ENCODE measurements at regions not wholly inside any gene's neighbourhood (a gene's known extent, or its start where the extent isn't known, plus 50 kb on each side); places are given as distances from the start of the nearest gene placed in this dataset.

- no peak for DNase-seq (ENCODE audit: low read depth)
Measured at GRCh38 chr2:136243638-136244535, 125.9 kb upstream of the CXCR4 start.

- peak; percentile 36 for DNase-seq (ENCODE audit: low read depth)
Measured at GRCh38 chr2:136242687-136243277, 124.8 kb upstream of the CXCR4 start.

GRCh38 chr2:136242100-136242499 is 124.2 kb upstream of the CXCR4 start:
- no peak for DNase-seq (ENCODE audit: low read depth)

- no peak for DNase-seq (ENCODE audit: low read depth)
Measured at GRCh38 chr2:136239079-136239685, 121.2 kb upstream of the CXCR4 start.

GRCh38 chr2:136238286-136239078 is 120.5 kb upstream of the CXCR4 start:
- DNase-seq (ENCODE audit: low read depth), result peak; percentile 15

GRCh38 chr2:136236019-136236418 is 118.1 kb upstream of the CXCR4 start:
- DNase-seq (ENCODE audit: low read depth), result no peak

GRCh38 chr2:136235546-136235945 is 117.6 kb upstream of the CXCR4 start:
- no peak for DNase-seq (ENCODE audit: low read depth)

- no peak for DNase-seq (ENCODE audit: low read depth)
Measured at GRCh38 chr2:136234261-136234660, 116.3 kb upstream of the CXCR4 start.

DNA sequence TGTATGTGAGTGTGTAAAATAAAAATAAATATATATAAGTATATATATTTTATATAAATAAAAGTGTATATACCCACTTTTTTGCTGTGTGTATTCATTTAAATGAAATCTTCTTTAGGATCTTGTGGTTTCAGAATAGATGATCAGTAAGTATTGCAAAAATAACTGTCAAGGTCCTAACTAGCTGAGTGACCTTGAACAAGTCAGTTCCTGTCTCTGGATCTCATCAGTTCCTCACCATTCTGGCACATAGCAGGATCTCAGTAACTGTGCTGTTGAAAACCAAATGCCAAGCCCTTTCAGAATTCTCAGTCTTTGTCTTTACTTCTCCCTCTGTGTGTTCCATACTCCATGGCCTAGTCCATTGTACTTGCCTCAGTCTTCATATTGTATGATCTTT is 115.3 kb upstream of the CXCR4 start:
- no peak for DNase-seq (ENCODE audit: low read depth)

GRCh38 chr2:136232456-136233172 is 114.7 kb upstream of the CXCR4 start:
- no peak for DNase-seq (ENCODE audit: low read depth)

DNA sequence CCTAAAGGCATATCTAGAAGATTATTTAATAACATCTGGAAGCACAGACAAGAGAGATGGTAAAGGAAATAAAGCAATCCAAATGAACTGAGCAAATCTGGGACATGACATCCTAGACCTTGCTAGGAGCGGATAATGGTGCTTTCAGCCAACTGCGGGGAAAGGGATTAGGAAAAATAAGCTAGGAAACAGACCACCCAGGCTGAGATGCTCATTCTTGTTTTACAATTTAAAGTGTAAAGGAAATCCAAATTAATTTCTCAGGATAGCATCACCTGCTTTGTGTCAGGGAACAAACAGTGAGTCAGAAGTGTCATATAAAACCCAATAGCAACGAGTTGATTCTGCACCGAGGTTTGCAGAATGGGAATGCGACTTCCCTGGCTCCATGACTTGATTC is 112.5 kb upstream of the CXCR4 start:
- DNase-seq (ENCODE audit: low read depth), result no peak

DNA sequence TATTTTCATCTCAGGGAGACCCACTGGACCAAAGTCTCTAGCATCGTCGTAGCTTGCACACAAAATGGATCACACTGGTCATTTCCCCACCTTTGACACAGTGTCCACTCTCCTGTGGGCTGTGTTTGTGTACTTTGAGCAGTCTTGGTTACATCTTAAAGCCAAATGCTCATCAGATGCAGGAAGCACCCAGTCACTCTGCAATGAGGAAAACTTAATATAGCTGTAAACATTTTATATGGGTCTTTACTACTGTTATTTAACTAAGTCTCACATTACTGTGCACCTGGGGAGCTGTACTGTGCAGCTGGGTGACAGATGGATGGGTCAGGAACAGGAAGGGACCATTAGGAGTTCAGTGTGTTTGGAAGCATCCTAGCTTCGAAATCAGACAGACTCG is 109.0 kb upstream of the CXCR4 start:
- no peak for DNase-seq (ENCODE audit: low read depth)

DNA sequence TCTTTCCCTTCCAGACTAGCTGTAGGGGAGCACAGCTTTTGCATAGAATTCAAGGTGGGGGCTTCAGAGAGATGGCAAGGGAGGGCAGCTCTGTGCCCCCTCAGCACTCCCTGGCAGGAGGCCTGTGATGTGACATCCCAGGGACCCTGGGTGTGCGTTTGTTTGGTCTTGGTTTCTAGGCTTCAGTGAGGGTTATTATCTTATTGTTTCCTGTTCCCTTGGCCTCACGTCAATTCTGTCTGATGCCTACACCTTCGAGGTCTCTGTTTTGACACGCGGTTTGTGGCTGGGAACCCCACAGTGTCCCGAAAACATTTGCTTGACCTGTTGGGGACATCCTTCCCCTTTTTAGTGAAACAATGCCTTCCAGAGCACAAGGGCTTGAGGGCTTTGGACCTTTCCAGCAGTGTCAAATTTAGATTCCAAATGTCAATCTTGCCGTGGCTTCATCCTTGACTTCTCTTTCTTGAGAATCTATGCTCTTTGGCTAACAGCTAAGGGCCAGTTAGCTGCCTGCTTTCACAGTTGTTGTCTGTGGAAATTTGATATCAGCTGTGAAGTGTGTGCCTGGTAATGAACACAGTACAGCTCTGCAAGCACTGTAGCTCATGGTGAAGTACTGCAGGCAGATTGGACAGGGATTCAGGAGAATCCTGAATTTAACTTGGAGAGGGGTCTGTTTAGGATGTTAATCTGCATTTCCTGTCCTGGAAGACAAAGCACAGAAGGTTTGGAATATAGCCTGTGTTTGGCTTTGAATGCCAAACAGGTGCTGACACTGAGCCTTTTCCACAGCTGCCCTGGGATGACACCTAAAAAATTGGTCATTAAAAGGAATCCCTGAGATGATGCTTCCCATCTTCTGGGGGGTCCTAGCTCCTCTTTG is 108.2 kb upstream of the CXCR4 start:
- DNase-seq (ENCODE audit: low read depth), result no peak

DNA sequence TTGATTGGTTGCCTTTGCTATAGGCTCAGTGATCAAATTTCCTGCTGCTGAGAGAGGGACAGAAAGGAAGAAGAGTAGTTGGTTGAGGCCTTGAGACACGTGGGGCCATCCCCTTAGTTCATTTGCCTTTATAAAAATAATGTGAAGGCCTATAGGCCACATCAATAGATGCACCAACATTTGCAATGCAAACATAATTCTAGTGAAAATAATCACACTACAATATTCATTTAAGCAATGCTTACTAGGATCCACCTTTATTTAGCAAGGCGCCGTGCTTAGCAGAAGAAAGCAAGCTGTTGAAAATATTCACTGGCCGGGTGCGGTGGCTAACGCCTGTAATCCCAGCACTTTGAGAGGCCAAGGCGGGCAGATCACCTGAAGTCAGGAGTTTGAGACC is 105.3 kb upstream of the CXCR4 start:
- no peak for DNase-seq (ENCODE audit: low read depth)

GRCh38 chr2:136222862-136223261 is 104.9 kb upstream of the CXCR4 start:
- DNase-seq (ENCODE audit: low read depth), result no peak

GRCh38 chr2:136221026-136221425 is 103.1 kb upstream of the CXCR4 start:
- no peak for DNase-seq (ENCODE audit: low read depth)

DNA sequence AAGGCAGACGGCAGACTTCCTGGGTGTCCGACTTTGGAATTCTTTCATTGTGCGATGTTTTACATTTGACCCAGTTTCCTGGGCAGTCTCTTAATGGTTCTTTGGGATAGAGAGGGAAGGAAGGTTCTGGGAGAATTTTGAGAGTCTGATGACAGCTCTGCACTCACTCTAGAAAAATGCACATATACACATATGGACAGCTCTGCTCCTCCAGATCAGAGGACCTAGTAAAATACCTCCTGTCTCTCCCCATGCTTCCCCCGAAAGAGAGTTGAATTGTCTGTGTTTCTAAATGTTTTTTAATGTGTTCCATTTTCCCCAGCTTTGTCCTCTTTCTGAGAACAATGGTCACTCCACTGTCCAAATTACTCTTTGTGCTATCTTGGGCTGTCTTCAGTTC is 102.0 kb upstream of the CXCR4 start:
- no peak for DNase-seq (ENCODE audit: low read depth)

- DNase-seq (ENCODE audit: low read depth), result no peak
Measured at GRCh38 chr2:136219341-136219740, 101.4 kb upstream of the CXCR4 start.

GRCh38 chr2:136217996-136218395 is 100.0 kb upstream of the CXCR4 start:
- no peak for DNase-seq (ENCODE audit: low read depth)

DNA sequence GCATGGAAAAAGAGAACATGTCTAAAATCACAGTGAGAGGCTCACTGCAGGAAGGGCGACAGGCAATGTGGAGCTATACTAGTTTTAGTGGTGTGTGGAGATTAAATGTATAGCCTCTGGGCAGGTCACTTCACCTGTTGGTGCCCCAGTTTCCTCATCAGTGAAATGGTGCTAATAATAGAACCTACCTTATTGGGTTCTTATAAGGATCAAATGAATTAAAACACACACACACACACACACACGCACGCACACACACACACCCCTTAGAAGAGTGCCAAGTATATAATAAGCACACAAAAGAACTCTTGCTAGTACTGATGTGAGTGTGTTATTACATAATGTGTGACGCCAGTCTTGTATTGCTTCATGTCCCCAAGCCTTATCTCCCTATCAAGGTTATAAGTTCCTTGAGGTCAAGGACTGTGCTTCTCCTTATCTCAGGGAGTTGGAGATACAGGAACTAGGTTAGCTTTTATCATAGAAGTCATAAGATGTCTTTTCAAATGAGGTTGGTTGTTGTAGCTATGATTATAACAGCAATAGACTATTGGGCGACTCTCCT is 98.0 kb upstream of the CXCR4 start:
- DNase-seq (ENCODE audit: low read depth), result no peak
